Karpas-422 (cell line): ENCODE measurements at regions not wholly inside any gene's neighbourhood (a gene's known extent, or its start where the extent isn't known, plus 50 kb on each side); places are given as distances from the start of the nearest gene placed in this dataset.

Source experiments
- DNase-seq: peaks from one replicate; pipeline ENCODE4 v3.0.0-alpha.2; 2015
- H2AFZ ChIP-seq: fragments of 200-600 bp; sonication (generic); 2 replicates; pipeline ENCODE4 v1.6.1; 2014; ENCODE audit warnings: antibody characterized with exemption, low read length, mixed read lengths
- H3K27ac ChIP-seq: fragments of 200-600 bp; sonication (generic); 2 replicates; pipeline ENCODE4 v1.5.1; 2014; ENCODE audit warnings: mild to moderate bottlenecking, low read length, moderate library complexity
- H3K27me3 ChIP-seq: fragments of 200-600 bp; sonication (generic); 2 replicates; pipeline ENCODE4 v1.6.1; 2014; ENCODE audit warnings: low read length, mixed read lengths
- H3K36me3 ChIP-seq: fragments of 200-600 bp; sonication (generic); 2 replicates; pipeline ENCODE4 v1.6.1; 2014; ENCODE audit warnings: low read length, mixed read lengths; ENCODE audit not compliant: insufficient read depth
- H3K4me1 ChIP-seq: fragments of 200-600 bp; sonication (generic); 2 replicates; pipeline ENCODE4 v1.6.1; 2014; ENCODE audit warnings: mild to moderate bottlenecking, low read length, mixed read lengths
- H3K4me2 ChIP-seq: fragments of 200-600 bp; sonication (generic); 2 replicates; pipeline ENCODE4 v1.6.1; 2014; ENCODE audit warnings: low read length, low read depth, mild to moderate bottlenecking; ENCODE audit not compliant: poor library complexity, severe bottlenecking
- H3K4me3 ChIP-seq: fragments of 200-600 bp; sonication (generic); 2 replicates; pipeline ENCODE4 v1.5.1; 2014; ENCODE audit warnings: mild to moderate bottlenecking, antibody characterized with exemption, low read length, mixed read lengths
- H3K79me2 ChIP-seq: fragments of 200-600 bp; sonication (generic); 2 replicates; pipeline ENCODE4 v1.6.1; 2014; ENCODE audit warnings: mild to moderate bottlenecking, low read length, mixed read lengths
- H3K9ac ChIP-seq: fragments of 200-600 bp; sonication (generic); 2 replicates; pipeline ENCODE4 v1.6.0; 2014; ENCODE audit warnings: low read length
- H3K9me2 ChIP-seq: fragments of 200-600 bp; sonication (generic), shearing (Covaris generic); replicated peaks from 2 replicates; pipeline ENCODE4 v1.6.0; 2014; ENCODE audit warnings: mild to moderate bottlenecking, low read length, moderate library complexity; ENCODE audit not compliant: insufficient read depth
- H3K9me3 ChIP-seq: fragments of 300-700, 200-600 bp; sonication (generic); 2 replicates; pipeline ENCODE4 v1.6.1; 2014; ENCODE audit warnings: low read length, mixed read lengths
- H4K20me1 ChIP-seq: fragments of 200-600 bp; sonication (generic); 2 replicates; pipeline ENCODE4 v1.6.1; 2014; ENCODE audit warnings: mild to moderate bottlenecking, antibody characterized with exemption, low read length, low read depth; ENCODE audit not compliant: insufficient read depth

- H3K27ac ChIP-seq, result no peak overlapping the region
- H3K27me3 ChIP-seq, result no peaks in the 10 kb centered on the region
- no peaks in the 10 kb centered on the region for H3K79me2 ChIP-seq
- no peaks in the 10 kb centered on the region for H3K4me1 ChIP-seq
- no peaks in the 10 kb centered on the region for H4K20me1 ChIP-seq
- no peak for DNase-seq
- no peaks in the 10 kb centered on the region for H3K36me3 ChIP-seq
- no peak overlapping the region for H3K4me3 ChIP-seq
- no peak overlapping the region for H2AFZ ChIP-seq
- H3K4me2 ChIP-seq, result no peak overlapping the region
- no peak overlapping the region for H3K9ac ChIP-seq
- H3K9me2 ChIP-seq, result no peaks in the 10 kb centered on the region
- peaks cover 15% of the 10 kb centered on the region for H3K9me3 ChIP-seq
Measured at GRCh38 chr5:105726093-105726492, 1944.6 kb downstream of the EFNA5 start.

GRCh38 chr5:105708442-105708841 lies 1962.3 kb downstream of the EFNA5 start:
- Histone ChIP-seq H3K9me3 (peaks cover 23% of the 10 kb centered on the region), H2AFZ (no peak overlapping the region)

GRCh38 chr5:105702323-105702722 lies 1968.4 kb downstream of the EFNA5 start:
- Histone ChIP-seq H3K27ac (no peak overlapping the region), H3K9me2 (no peaks in the 10 kb centered on the region), H3K9me3 (peaks cover 31% of the 10 kb centered on the region), H3K4me2 (no peak overlapping the region), H3K79me2 (no peaks in the 10 kb centered on the region), H3K4me3 (no peak overlapping the region), H3K4me1 (no peaks in the 10 kb centered on the region), H3K36me3 (no peaks in the 10 kb centered on the region), H4K20me1 (no peaks in the 10 kb centered on the region), H2AFZ (no peak overlapping the region), H3K27me3 (no peaks in the 10 kb centered on the region), H3K9ac (no peak overlapping the region)
- no peak for DNase-seq

More at GRCh38 chr5:105708442-105708841, 1962.3 kb downstream of the EFNA5 start:
- H4K20me1 ChIP-seq, result no peaks in the 10 kb centered on the region
- no peaks in the 10 kb centered on the region for H3K4me1 ChIP-seq
- no peaks in the 10 kb centered on the region for H3K27me3 ChIP-seq
- no peak overlapping the region for H3K9ac ChIP-seq
- no peak for DNase-seq
- H3K79me2 ChIP-seq, result no peaks in the 10 kb centered on the region
- H3K4me3 ChIP-seq, result no peak overlapping the region
- no peaks in the 10 kb centered on the region for H3K9me2 ChIP-seq
- H3K27ac ChIP-seq, result no peak overlapping the region
- no peak overlapping the region for H3K4me2 ChIP-seq
- no peaks in the 10 kb centered on the region for H3K36me3 ChIP-seq

- Histone ChIP-seq H2AFZ (no peak overlapping the region), H3K27me3 (no peaks in the 10 kb centered on the region), H3K79me2 (no peaks in the 10 kb centered on the region), H3K9me3 (peaks cover 16% of the 10 kb centered on the region), H3K9ac (no peak overlapping the region), H3K36me3 (no peaks in the 10 kb centered on the region), H4K20me1 (no peaks in the 10 kb centered on the region), H3K9me2 (no peaks in the 10 kb centered on the region), H3K4me1 (no peaks in the 10 kb centered on the region), H3K4me2 (no peak overlapping the region), H3K27ac (no peak overlapping the region), H3K4me3 (no peak overlapping the region)
- no peak for DNase-seq
Measured at GRCh38 chr5:105696440-105696839, 1974.3 kb downstream of the EFNA5 start.

- Histone ChIP-seq H3K9me2 (no peaks in the 10 kb centered on the region), H3K9me3 (peaks cover 12% of the 10 kb centered on the region), H3K4me2 (no peak overlapping the region), H3K36me3 (no peaks in the 10 kb centered on the region), H3K9ac (no peak overlapping the region), H3K27me3 (no peaks in the 10 kb centered on the region), H3K27ac (no peak overlapping the region), H3K79me2 (no peaks in the 10 kb centered on the region), H4K20me1 (no peaks in the 10 kb centered on the region), H3K4me3 (no peak overlapping the region), H2AFZ (no peak overlapping the region), H3K4me1 (no peaks in the 10 kb centered on the region)
- DNase-seq, result no peak
Measured at GRCh38 chr5:105695941-105696340, 1974.8 kb downstream of the EFNA5 start.

GRCh38 chr5:105689596-105689995 lies 1981.1 kb downstream of the EFNA5 start:
- Histone ChIP-seq H3K27me3 (no peaks in the 10 kb centered on the region), H3K4me3 (no peak overlapping the region), H3K9ac (no peak overlapping the region), H3K79me2 (no peaks in the 10 kb centered on the region), H3K27ac (no peak overlapping the region), H4K20me1 (no peaks in the 10 kb centered on the region), H3K36me3 (no peaks in the 10 kb centered on the region), H3K9me2 (no peaks in the 10 kb centered on the region), H2AFZ (no peak overlapping the region; the same call in 1 of the 2 replicates), H3K9me3 (peaks cover 19% of the 10 kb centered on the region), H3K4me2 (no peak overlapping the region), H3K4me1 (no peaks in the 10 kb centered on the region)
- DNase-seq, result no peak

GRCh38 chr5:105688227-105688792 lies 1982.4 kb downstream of the EFNA5 start:
- Histone ChIP-seq H2AFZ (no peak overlapping the region), H3K4me2 (no peak overlapping the region)
- no peak for DNase-seq

GRCh38 chr5:105687493-105687892 lies 1983.2 kb downstream of the EFNA5 start:
- Histone ChIP-seq H3K4me2 (no peak overlapping the region), H3K9me2 (no peaks in the 10 kb centered on the region), H3K9me3 (peaks cover 19% of the 10 kb centered on the region), H2AFZ (no peak overlapping the region), H3K4me3 (no peak overlapping the region), H4K20me1 (no peaks in the 10 kb centered on the region), H3K79me2 (no peaks in the 10 kb centered on the region), H3K9ac (no peak overlapping the region), H3K27me3 (no peaks in the 10 kb centered on the region), H3K36me3 (no peaks in the 10 kb centered on the region), H3K4me1 (no peaks in the 10 kb centered on the region), H3K27ac (no peak overlapping the region)
- no peak for DNase-seq

More at GRCh38 chr5:105688227-105688792, 1982.4 kb downstream of the EFNA5 start:
- no peaks in the 10 kb centered on the region for H4K20me1 ChIP-seq
- no peaks in the 10 kb centered on the region for H3K79me2 ChIP-seq
- no peaks in the 10 kb centered on the region for H3K9me2 ChIP-seq
- peaks cover 19% of the 10 kb centered on the region for H3K9me3 ChIP-seq
- H3K27ac ChIP-seq, result no peak overlapping the region
- no peak overlapping the region for H3K4me3 ChIP-seq
- no peaks in the 10 kb centered on the region for H3K36me3 ChIP-seq
- H3K27me3 ChIP-seq, result no peaks in the 10 kb centered on the region
- no peak overlapping the region for H3K9ac ChIP-seq
- no peaks in the 10 kb centered on the region for H3K4me1 ChIP-seq
